OCI-LY3 (cell line): ENCODE measurements at regions not wholly inside any gene's neighbourhood (a gene's known extent, or its start where the extent isn't known, plus 50 kb on each side); places are given as distances from the start of the nearest gene placed in this dataset.

Experiments
- EZH2phosphoT487 ChIP-seq: fragments of 200-600 bp; shearing (Covaris generic); IDR thresholded peaks from 2 replicates; pipeline ENCODE4 v1.6.1; 2018; ENCODE audit warnings: antibody characterized with exemption, mixed run types, low read depth
- TF ChIP-seq, protein P1 (sequence below): fragments of 200-600, 300-600 bp; sonication (generic); IDR thresholded peaks from 2 replicates; pipeline ENCODE4 v1.5.1; 2014; ENCODE audit warnings: antibody characterized with exemption, low read length, low read depth

DNA sequence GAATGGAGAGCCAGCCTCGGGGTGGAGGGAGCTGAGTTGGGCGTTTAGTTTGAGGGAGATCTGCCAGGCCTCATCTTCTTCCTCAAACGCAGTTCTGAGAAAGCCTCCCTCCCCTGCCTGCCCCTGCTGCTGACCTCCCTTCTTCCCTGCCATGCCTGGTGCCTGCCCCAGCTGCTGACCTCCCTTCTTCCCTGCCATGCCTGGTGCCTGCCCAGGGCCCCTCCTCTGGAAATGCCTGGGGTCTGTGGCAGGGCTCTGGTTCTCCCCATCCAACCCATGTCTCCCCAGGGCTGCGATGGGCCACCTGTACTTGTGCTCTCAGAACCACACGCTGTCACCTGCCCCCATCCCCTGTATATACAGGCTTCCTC lies 114.6 kb downstream of the VEGFA start:
- TF ChIP-seq, protein P1, sequence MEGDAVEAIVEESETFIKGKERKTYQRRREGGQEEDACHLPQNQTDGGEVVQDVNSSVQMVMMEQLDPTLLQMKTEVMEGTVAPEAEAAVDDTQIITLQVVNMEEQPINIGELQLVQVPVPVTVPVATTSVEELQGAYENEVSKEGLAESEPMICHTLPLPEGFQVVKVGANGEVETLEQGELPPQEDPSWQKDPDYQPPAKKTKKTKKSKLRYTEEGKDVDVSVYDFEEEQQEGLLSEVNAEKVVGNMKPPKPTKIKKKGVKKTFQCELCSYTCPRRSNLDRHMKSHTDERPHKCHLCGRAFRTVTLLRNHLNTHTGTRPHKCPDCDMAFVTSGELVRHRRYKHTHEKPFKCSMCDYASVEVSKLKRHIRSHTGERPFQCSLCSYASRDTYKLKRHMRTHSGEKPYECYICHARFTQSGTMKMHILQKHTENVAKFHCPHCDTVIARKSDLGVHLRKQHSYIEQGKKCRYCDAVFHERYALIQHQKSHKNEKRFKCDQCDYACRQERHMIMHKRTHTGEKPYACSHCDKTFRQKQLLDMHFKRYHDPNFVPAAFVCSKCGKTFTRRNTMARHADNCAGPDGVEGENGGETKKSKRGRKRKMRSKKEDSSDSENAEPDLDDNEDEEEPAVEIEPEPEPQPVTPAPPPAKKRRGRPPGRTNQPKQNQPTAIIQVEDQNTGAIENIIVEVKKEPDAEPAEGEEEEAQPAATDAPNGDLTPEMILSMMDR, result no peak
- TF ChIP-seq EZH2phosphoT487, result no peak
